22Rv1 (cell line): ENCODE measurements at regions not wholly inside any gene's neighbourhood (a gene's known extent, or its start where the extent isn't known, plus 50 kb on each side); places are given as distances from the start of the nearest gene placed in this dataset.

Experiments
- CTCF ChIP-seq: fragments of 450-650 bp; IDR thresholded peaks from 2 replicates; pipeline ENCODE4 v1.5.1; 2017; ENCODE audit warnings: mild to moderate bottlenecking
- ZFX ChIP-seq: fragments of 450-650 bp; IDR thresholded peaks from 2 replicates; pipeline ENCODE4 v1.6.1; 2017; ENCODE audit warnings: antibody characterized with exemption, borderline replicate concordance

- TF ChIP-seq CTCF (no peak), ZFX (no peak)
Measured at GRCh38 chr19:31104451-31104850, 244.8 kb downstream of the TSHZ3 start.
